MG63 (cell line): ENCODE measurements at regions not wholly inside any gene's neighbourhood (a gene's known extent, or its start where the extent isn't known, plus 50 kb on each side); places are given as distances from the start of the nearest gene placed in this dataset.

Experiments used
- DNase-seq: peaks from one replicate; pipeline ENCODE4 v3.0.0-alpha.2; 2020
- H3K27me3 ChIP-seq: fragments of 250-450 bp; sonication (Bioruptor Pico); 2 replicates; pipeline ENCODE4 v1.5.1; 2020; ENCODE audit warnings: mild to moderate bottlenecking, moderate library complexity
- H3K36me3 ChIP-seq: fragments of 250-450 bp; sonication (Bioruptor Pico); 2 replicates; pipeline ENCODE4 v1.5.1; 2020; ENCODE audit warnings: mild to moderate bottlenecking, moderate library complexity
- H3K4me3 ChIP-seq: fragments of 250-450 bp; sonication (Bioruptor Pico); 2 replicates; pipeline ENCODE4 v1.5.1; 2020; ENCODE audit warnings: mild to moderate bottlenecking, moderate library complexity
- H3K9me3 ChIP-seq: fragments of 250-450 bp; sonication (Bioruptor Pico); 2 replicates; pipeline ENCODE4 v1.5.1; 2020; ENCODE audit warnings: mild to moderate bottlenecking, moderate library complexity

DNA sequence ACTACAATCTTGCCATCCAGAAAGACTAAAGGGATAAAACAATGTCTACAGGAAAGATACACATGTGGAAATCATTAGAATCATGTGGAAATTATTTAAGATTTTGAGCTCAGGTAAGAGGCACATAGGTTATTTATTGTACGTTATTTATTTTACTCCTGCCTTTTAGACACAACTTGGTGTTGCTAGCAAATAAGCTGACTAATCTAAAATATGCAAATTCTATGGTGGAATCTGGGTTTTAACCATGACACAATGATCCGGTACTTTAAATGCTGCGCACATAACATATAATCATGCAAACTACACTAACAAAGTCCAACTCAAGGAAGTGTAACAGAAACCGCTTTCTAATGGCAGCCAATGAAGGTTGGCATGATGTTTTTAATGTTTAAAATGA, 112.5 kb downstream of the IFI44 start:
- no peak overlapping the region for H3K4me3 ChIP-seq
- no peak for DNase-seq
- no peaks in the 10 kb centered on the region for H3K36me3 ChIP-seq
- no peaks in the 10 kb centered on the region for H3K9me3 ChIP-seq
- no peaks in the 10 kb centered on the region for H3K27me3 ChIP-seq

DNA sequence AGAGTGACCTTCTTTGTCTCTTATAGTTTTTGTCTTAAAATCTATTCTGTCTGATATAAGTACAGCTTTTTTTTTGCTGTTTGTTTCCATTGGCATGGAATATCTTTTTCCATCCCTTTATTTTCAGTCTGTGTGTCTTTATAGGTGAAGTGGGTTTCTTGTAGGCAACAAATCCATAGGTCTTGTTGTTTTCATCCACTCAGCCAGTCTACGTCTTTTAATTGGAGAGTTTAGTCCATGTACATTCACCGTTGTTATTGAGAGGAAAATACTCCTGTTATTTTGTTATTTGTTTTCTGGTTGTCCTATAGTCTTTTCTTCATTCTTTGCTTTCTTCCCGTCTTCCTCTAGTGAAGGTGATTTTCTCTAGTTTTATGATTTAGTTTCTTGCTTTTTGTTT, 115.9 kb downstream of the IFI44 start:
- no peaks in the 10 kb centered on the region for H3K9me3 ChIP-seq
- no peaks in the 10 kb centered on the region for H3K36me3 ChIP-seq
- DNase-seq: no peak
- H3K27me3 ChIP-seq: no peaks in the 10 kb centered on the region
- H3K4me3 ChIP-seq: no peak overlapping the region

DNA sequence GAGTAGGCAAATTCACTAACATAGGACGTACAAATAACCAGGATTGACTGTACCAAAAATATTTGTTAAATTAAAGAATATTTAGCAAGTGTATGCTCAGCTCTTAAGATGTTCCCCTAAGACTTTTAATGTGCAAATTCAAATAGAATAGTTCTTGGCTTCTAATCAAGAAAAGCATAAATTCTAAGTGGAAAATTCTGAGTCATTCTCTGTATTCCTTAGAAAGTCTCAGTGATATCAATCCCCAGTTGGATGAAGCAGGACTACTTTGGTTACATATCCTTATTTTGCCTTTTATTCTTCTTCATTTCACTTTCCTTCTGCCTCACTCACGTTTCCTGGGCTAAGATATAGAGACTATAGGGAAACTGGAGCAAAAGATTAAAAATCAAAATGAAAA, 130.2 kb downstream of the IFI44 start:
- no peaks in the 10 kb centered on the region for H3K9me3 ChIP-seq
- H3K27me3 ChIP-seq: no peaks in the 10 kb centered on the region
- DNase-seq: no peak
- no peak overlapping the region for H3K4me3 ChIP-seq
- H3K36me3 ChIP-seq: no peaks in the 10 kb centered on the region

DNA sequence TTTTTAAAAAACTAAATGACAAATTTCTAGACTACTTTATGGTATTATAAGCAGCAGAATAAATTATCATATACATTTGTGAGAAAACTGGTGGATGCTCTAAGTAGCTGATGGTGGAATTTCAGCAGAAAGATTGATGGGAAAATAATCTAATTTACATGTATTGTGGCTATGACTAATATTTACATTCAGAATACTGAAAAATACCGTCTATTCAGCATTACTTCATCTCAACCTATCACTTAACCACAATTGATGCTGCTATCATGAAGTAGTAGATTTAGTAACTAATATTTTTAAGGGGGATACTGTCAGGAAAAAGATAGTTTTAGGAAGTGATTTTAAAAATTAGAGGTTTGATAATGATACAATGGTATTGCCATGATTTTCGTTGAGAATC, 137.9 kb downstream of the IFI44 start:
- no peak for DNase-seq

DNA sequence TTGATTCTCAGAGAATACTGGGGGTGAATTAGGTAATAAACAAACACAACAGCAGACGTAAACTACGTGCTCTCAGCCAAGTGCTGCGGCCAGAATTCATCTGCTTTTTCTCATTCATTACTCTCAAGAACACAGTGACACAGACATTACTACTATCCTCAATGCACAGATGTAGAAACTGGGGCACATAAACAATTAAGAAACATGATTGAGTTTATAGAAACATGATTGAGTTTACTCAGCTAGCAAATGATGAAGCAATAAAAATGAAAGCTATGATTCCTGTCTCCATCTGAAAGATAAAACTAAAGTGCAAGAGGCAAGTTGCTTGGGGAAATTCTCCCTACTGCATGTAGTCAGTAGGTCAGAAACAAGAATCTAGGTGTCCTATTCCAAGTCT, 140.5 kb downstream of the IFI44 start:
- Histone ChIP-seq H3K9me3 (peaks cover 3% of the 10 kb centered on the region), H3K36me3 (no peaks in the 10 kb centered on the region), H3K27me3 (no peaks in the 10 kb centered on the region), H3K4me3 (no peak overlapping the region)
- DNase-seq: no peak

More for the DNA sequence above, 137.9 kb downstream of the IFI44 start:
- Histone ChIP-seq H3K9me3 (peaks cover 3% of the 10 kb centered on the region), H3K4me3 (no peak overlapping the region), H3K36me3 (no peaks in the 10 kb centered on the region), H3K27me3 (no peaks in the 10 kb centered on the region)

DNA sequence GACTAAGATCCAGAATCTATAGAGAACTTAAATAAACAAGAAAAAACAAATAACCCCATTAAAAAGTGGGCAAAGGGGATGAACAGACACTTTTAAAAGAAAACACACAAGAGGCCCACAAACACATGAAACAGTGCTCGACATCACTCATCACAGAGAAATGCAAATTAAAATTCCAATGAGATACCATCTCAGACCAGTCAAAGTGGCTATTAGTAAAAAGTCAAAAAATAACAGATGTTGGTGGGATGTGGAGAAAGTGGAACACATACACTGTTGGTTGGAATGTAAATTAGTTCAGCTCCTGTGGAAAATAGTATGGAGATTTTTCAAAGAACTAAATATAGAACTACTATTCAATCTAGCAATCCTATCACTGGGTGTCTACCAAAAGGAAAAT, 143.1 kb downstream of the IFI44 start:
- DNase-seq: no peak

DNA sequence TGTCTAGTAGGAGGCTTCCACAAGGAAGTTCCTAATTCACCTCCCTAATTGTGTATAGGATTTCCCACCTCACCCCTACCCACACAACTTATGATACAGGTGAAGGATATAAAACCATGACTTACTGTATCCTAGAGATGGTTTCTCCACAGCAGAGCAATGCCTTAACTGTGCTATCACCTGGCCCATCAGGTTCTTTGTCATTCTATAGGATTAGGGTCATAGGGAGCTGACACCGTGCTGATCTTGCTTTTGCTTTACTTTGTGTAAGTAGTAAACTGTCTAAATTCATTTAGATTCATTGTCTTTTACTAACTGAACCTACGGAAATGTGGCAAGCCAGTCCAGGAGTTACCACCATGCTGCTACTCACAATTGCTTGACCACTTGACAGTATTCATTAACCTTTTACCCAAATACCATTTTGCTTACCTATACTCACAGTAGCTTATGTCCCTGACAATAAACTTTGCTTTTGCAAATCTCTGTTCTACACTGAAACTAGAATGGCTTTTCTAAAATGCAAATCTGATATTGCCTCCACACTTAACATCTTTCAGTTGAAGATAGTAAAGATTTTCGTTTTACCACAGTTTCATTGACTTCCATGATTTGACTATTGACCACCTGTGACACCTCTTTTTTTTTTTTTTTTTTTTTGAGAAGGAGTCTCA, 147.6 kb downstream of the IFI44 start:
- no peaks in the 10 kb centered on the region for H3K36me3 ChIP-seq
- no peak overlapping the region for H3K4me3 ChIP-seq
- no peaks in the 10 kb centered on the region for H3K9me3 ChIP-seq
- DNase-seq: no peak
- no peaks in the 10 kb centered on the region for H3K27me3 ChIP-seq

More for the DNA sequence above, 143.1 kb downstream of the IFI44 start:
- H3K36me3 ChIP-seq: no peaks in the 10 kb centered on the region
- H3K27me3 ChIP-seq: no peaks in the 10 kb centered on the region
- no peak overlapping the region for H3K4me3 ChIP-seq
- H3K9me3 ChIP-seq: peaks cover 3% of the 10 kb centered on the region

DNA sequence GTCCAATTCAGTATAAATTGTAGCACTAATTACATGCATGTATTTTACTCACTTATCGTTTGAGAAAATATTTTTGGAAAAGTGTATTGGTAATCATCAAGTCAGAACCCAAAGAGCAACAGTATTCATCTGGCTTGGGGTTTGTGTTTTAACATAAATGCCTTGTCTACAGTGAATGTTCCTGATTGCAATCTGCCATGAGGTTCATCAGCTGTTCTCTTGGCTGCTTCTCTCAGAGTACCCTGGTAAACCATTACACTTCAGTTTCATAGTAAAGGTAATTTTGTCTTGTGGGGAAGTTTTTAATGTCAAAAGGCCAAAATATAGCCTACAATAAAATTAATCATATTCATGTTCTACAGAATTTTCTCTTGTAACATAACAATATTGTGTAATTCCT, 150.3 kb downstream of the IFI44 start:
- no peak for DNase-seq
- H3K36me3 ChIP-seq: no peaks in the 10 kb centered on the region

DNA sequence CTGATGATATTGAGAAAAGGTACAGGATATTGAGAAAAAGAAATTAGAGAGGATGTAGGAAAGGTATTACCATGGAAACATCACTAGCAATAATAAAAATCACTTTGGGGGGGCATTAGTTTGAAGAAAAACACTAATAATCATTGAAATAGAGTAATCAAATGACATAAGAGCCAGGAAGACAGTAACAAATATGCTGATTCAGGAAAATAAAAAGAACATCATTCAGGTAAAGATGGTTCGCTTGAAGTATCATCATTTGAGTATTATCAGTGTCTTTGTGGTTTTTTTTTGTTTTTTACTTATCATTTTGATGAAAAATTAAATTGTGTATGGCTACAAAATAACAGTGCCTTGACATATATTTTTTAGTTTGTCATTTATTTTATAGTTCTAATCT, 164.5 kb downstream of the IFI44 start:
- no peaks in the 10 kb centered on the region for H3K9me3 ChIP-seq
- no peak overlapping the region for H3K4me3 ChIP-seq
- no peaks in the 10 kb centered on the region for H3K27me3 ChIP-seq
- no peaks in the 10 kb centered on the region for H3K36me3 ChIP-seq
- DNase-seq: no peak

More for the DNA sequence above, 150.3 kb downstream of the IFI44 start:
- Histone ChIP-seq H3K27me3 (no peaks in the 10 kb centered on the region), H3K9me3 (no peaks in the 10 kb centered on the region), H3K4me3 (no peak overlapping the region)

DNA sequence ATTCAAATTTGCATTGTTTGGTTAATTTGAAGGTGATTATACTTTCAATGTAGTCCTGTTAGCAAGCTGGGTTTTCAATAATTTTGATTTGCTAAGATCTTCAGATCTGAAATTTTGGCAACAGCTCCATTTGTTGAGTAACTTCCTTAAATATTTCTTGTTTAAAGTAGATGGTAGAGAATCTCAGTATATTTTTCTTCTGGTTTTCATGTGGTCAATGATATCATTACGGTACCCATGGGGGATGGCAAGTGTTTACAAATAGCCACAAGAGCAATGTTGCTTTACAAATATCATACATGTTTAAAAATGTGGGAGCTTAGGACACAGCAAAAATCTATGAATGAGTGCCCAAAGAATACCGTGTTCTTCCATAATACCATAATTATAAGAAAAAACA, 175.9 kb downstream of the IFI44 start:
- Histone ChIP-seq H3K4me3 (no peak overlapping the region), H3K27me3 (no peaks in the 10 kb centered on the region), H3K9me3 (no peaks in the 10 kb centered on the region; the same call in 1 of the 2 replicates), H3K36me3 (no peaks in the 10 kb centered on the region)
- no peak for DNase-seq

DNA sequence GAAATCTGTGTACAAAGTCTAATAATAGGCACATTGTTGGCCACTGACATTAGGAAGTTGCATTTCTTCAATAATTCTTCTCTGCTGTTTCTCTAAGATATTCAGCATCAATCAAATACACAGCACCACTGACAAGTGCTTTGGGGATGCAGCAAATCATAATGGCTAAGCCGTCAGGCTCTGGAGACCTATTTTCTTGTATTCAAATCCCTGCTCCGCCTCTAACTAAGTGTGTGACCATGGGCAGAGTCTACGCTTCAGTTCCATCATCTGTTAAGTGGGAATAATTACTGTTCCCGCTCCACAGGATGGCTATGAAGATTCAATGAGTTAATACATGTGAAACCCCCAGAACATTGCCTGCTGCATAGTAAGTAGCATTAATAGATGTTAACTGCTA, 176.9 kb downstream of the ADGRL4 start:
- H3K36me3 ChIP-seq: no peaks in the 10 kb centered on the region
- DNase-seq: no peak
- peaks cover 4% of the 10 kb centered on the region for H3K9me3 ChIP-seq
- no peak overlapping the region for H3K4me3 ChIP-seq
- no peaks in the 10 kb centered on the region for H3K27me3 ChIP-seq

DNA sequence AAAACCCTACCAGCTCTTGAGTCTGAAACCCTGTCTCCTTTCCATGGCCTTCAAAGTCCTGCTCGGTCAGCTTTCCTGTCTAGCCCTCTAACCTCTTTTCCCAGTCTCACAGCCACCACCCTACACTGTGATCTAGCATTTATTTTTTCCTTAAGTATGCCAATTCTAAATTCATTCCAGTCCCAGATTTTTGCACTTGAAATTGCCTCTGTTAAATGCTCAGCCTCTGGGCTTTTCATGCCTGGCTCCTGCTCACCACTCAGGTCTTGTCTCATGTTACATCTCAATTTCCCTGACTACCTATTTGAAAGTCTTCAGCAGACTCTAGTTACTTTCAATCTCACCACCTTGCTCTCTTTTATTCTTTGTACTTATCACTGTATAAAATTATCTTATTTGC, 176.2 kb downstream of the ADGRL4 start:
- no peak for DNase-seq
- Histone ChIP-seq H3K27me3 (no peaks in the 10 kb centered on the region), H3K4me3 (no peak overlapping the region), H3K9me3 (peaks cover 4% of the 10 kb centered on the region), H3K36me3 (no peaks in the 10 kb centered on the region)

DNA sequence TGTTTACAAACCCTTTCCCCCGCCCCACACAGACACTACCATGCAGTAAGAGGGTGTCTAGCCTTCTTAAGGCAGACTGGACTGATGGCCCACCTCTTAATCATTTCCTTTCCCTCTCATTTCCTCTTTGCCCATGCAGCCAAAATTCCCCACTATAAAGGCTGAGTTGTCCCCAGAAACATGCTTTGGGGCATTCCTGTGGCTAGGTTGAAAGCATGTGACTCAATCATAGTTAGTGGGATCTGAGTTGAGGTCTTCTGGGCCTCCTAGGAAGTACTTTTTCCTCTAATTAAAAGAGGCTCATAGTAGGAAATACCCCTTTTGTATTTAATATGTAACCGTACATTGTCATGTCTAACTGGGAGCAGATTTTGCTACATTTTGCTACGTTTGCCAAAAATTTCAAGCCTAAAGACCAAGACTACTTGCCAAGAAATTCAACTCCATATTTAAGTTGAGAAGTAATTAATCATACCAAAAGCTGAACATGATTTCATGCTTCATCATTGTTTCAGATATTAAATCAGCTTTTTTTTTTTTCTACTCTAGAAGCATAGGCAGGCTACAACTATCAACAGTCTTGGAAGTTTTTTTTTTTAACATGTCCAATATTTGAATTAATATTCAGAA, 174.7 kb downstream of the ADGRL4 start:
- Histone ChIP-seq H3K27me3 (no peaks in the 10 kb centered on the region), H3K9me3 (peaks cover 4% of the 10 kb centered on the region), H3K36me3 (no peaks in the 10 kb centered on the region), H3K4me3 (no peak overlapping the region)
- DNase-seq: peak; percentile 79

DNA sequence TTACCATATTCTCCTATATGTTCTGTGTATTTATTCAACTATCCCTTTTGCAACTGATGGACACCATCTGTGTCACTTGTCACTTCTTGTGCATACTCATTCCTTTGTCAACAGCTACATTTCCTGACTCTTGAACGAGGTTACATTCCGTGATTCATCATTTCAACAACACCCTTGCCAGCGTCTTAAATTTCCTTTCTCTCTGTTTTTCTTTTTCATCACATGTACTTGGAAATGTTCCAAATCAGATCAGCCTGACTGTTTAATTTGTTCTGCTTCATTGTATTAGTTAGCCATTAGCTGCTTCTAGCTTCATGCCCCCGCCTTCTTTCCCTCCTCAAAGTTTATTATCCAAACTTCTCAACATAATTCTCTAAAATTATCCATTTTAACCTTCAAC, 173.0 kb downstream of the ADGRL4 start:
- Histone ChIP-seq H3K4me3 (no peak overlapping the region), H3K36me3 (no peaks in the 10 kb centered on the region), H3K27me3 (no peaks in the 10 kb centered on the region), H3K9me3 (peaks cover 4% of the 10 kb centered on the region)
- peak; percentile 1 for DNase-seq

DNA sequence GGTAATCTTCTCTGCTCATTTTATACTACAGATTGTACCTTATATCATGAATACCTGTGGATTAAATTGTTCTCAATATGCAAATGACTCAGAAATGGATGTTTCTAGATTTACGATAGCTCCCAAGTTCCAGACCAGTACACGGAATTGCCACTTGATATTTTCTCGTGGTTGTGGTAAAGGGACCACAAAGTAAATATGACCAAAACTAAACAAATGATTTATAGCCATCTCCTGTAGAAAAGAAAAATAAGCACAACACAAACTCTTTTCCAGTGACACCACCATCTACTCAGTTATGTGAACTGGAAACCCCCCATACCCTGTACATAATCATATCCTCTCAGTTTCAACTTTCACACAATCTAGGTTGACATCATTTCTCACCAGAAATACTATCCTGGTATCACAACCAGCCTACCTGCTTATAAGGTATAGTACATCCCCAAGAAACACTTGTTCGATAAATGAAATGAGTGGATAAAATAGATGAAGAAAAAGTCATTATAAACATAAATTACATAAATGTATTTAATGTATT, 172.3 kb downstream of the ADGRL4 start:
- H3K9me3 ChIP-seq: peaks cover 4% of the 10 kb centered on the region
- no peak for DNase-seq
- no peak overlapping the region for H3K4me3 ChIP-seq
- no peaks in the 10 kb centered on the region for H3K36me3 ChIP-seq
- H3K27me3 ChIP-seq: no peaks in the 10 kb centered on the region

DNA sequence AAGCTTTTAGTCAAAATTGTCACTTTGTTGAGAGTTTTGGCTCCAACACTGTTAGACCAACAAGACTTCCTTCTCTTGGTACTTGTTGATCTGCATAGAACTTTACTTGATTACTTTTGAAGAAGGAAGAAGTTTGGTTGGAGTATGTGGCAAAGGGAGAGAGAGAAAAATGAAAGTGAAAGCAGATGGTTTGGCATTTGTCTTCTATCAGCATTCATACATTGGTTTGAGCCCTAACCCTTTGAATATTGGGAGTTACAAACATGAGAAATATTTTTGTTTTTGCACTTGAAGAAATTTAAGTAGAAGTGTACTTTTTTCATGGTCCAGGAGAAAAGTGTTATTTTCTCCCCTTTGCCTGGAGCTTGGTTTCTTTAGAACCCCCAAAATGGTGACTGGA, 169.8 kb downstream of the ADGRL4 start:
- H3K36me3 ChIP-seq: no peaks in the 10 kb centered on the region
- H3K9me3 ChIP-seq: peaks cover 4% of the 10 kb centered on the region; the same call in 1 of the 2 replicates
- no peaks in the 10 kb centered on the region for H3K27me3 ChIP-seq
- DNase-seq: no peak
- no peak overlapping the region for H3K4me3 ChIP-seq

DNA sequence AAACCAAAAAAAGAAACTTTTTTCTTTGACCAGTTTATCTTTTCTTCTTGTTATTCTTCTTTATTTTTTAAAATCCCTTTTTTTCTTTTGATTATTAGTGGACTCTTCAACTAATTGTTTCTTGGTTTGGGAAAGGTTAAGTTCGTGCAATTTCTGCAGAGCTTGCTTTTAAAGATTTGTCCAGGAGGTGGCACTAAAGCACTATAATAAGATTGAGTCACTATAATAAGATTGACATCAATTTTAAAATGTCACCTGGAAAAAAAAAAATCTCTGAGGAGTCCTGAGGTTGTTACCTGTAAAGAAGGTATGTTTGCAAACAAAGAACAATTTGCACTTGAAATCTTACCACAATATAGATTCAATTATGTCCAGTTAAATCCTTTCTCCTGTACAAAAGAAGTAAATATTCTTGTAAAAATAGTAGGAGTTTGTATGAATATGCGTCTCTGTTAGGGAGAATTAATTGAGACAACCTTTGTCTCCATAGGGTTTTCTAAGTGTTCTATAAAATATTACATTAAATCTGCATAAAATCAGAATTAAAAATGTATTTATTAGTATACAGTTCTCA, 166.7 kb downstream of the ADGRL4 start:
- no peaks in the 10 kb centered on the region for H3K36me3 ChIP-seq
- no peak overlapping the region for H3K4me3 ChIP-seq
- no peak for DNase-seq
- H3K27me3 ChIP-seq: no peaks in the 10 kb centered on the region
- no peaks in the 10 kb centered on the region; the same call in 1 of the 2 replicates for H3K9me3 ChIP-seq
